Gastrocnemius medialis (tissue), 4 donors: ENCODE measurements at regions not wholly inside any gene's neighbourhood (a gene's known extent, or its start where the extent isn't known, plus 50 kb on each side); places are given as distances from the start of the nearest gene placed in this dataset.

Source experiments
- POLR2A ChIP-seq, 2 donors: fragments of 450-650 bp; IDR thresholded peaks; one replicate each; pipeline ENCODE4 v1.6.1; 2017; ENCODE audit warnings: antibody characterized with exemption in 2 of 2, mild to moderate bottlenecking in 2 of 2, moderate library complexity in 2 of 2
- TF ChIP-seq, protein P1 (sequence below), 5 experiments: fragments of 450-650 bp in 3 of 5; fragments of 200-600 bp in 2 of 5; sonication (generic) in 2 of 5; IDR thresholded peaks in 4 of 5; conservative IDR thresholded peaks in 1 of 5; 1 replicate in 4 of 5; 2 replicates in 1 of 5; pipeline ENCODE4 v1.5.1; 2016 to 2019; ENCODE audit warnings: antibody characterized with exemption in 5 of 5, mild to moderate bottlenecking in 3 of 5, moderate library complexity in 3 of 5

GRCh38 chr15:79208179-79208578 is 74.3 kb upstream of the ANKRD34C start:
- TF ChIP-seq, protein P1, sequence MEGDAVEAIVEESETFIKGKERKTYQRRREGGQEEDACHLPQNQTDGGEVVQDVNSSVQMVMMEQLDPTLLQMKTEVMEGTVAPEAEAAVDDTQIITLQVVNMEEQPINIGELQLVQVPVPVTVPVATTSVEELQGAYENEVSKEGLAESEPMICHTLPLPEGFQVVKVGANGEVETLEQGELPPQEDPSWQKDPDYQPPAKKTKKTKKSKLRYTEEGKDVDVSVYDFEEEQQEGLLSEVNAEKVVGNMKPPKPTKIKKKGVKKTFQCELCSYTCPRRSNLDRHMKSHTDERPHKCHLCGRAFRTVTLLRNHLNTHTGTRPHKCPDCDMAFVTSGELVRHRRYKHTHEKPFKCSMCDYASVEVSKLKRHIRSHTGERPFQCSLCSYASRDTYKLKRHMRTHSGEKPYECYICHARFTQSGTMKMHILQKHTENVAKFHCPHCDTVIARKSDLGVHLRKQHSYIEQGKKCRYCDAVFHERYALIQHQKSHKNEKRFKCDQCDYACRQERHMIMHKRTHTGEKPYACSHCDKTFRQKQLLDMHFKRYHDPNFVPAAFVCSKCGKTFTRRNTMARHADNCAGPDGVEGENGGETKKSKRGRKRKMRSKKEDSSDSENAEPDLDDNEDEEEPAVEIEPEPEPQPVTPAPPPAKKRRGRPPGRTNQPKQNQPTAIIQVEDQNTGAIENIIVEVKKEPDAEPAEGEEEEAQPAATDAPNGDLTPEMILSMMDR (IDR thresholded peaks at IDR 0.05 in 4 of 5, conservative IDR thresholded peaks at IDR 0.05 in 1 of 5): no peak
- TF ChIP-seq POLR2A (IDR thresholded peaks at IDR 0.05): no peak
